ENCODE measurements at regions not wholly inside any gene's neighbourhood (a gene's known extent, or its start where the extent isn't known, plus 50 kb on each side); places are given as distances from the start of the nearest gene placed in this dataset.

GRCh38 chr1:193308438-193308837 lies 122.0 kb upstream of the B3GALT2 start:
- TF ChIP-seq CTCF (IDR thresholded peaks at IDR 0.05 in 4 of 5, conservative IDR thresholded peaks at IDR 0.05 in 1 of 5), result no peak
- TF ChIP-seq POLR2A (IDR thresholded peaks at IDR 0.05), result no peak
